ENCODE measurements at regions not wholly inside any gene's neighbourhood (a gene's known extent, or its start where the extent isn't known, plus 50 kb on each side); places are given as distances from the start of the nearest gene placed in this dataset.

- TF ChIP-seq POLR2A (IDR thresholded peaks at IDR 0.05; ENCODE audit: low read length) (no peak), GATA1 (IDR thresholded peaks at IDR 0.05; ENCODE audit: low read depth, low read length) (no peak)
These were observed 737.2 kb upstream of the SLIT2 start for GRCh38 chr4:19514276-19515070.

Data from erythroblast (primary cell).